ENCODE measurements at regions not wholly inside any gene's neighbourhood (a gene's known extent, or its start where the extent isn't known, plus 50 kb on each side); places are given as distances from the start of the nearest gene placed in this dataset.

- TF ChIP-seq CTCF (IDR thresholded peaks at IDR 0.05; ENCODE audit: low read length) (no peak), EZH2phosphoT487 (IDR thresholded peaks at IDR 0.05; ENCODE audit: low read length) (no peak), EZH2 (optimal IDR thresholded peaks at IDR 0.05; ENCODE audit: low read depth, low read length) (no peak)
- no peaks in the 10 kb centered on the region for H3K36me3 ChIP-seq (replicated peaks; ENCODE audit: insufficient read depth, low read length)
- no peaks in the 10 kb centered on the region for H3K27me3 ChIP-seq (replicated peaks; ENCODE audit: insufficient read depth, low read length)
- no peak for DNase-seq
- H2AFZ ChIP-seq (ENCODE audit: low read length), result no peak overlapping the region
- no peaks in the 10 kb centered on the region for H3F3A ChIP-seq (ENCODE audit: insufficient read depth, low read length)
- no peaks in the 10 kb centered on the region for H3K9me2 ChIP-seq (replicated peaks; ENCODE audit: insufficient read depth, low read length)
- no peaks in the 10 kb centered on the region for H4K20me1 ChIP-seq (ENCODE audit: insufficient read depth, low read length)
- no peak overlapping the region for H3K4me3 ChIP-seq (ENCODE audit: low read length)
- no peaks in the 10 kb centered on the region for H3K79me2 ChIP-seq (ENCODE audit: low read length)
- no peak overlapping the region for H3K9ac ChIP-seq (ENCODE audit: low read length)
- no peaks in the 10 kb centered on the region for H3K9me3 ChIP-seq (replicated peaks; ENCODE audit: insufficient read depth, low read length)
- no peak overlapping the region for H3K27ac ChIP-seq (ENCODE audit: low read length)
- H3K4me1 ChIP-seq (ENCODE audit: low read length), result peaks cover 29% of the 10 kb centered on the region
- H3K4me2 ChIP-seq (ENCODE audit: low read depth, low read length), result peak overlapping the region; percentile 16; the same call in 1 of the 2 replicates
Measured at GRCh38 chr6:137688230-137688971, 178.7 kb upstream of the TNFAIP3 start.

DNA sequence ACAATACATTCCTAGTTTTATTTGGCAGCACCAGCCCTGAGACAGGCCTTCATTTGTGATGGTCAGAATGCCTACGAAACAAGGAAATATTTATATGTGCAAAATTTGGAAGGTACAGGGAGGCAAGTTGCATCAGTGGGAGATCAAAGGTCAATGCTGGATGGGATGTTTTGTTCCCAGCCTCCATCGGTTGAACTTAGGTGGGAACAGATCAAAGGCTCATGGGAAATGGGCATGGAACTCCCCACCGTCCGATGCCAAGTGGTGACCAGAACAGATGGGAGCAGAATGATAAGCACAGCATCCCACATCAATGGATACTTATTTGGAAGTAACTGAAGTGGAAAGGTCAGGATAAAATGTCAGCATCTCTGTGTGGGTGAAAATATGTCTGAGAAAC lies 177.7 kb upstream of the TNFAIP3 start:
- no peak for TF ChIP-seq EZH2 (optimal IDR thresholded peaks at IDR 0.05; ENCODE audit: low read depth, low read length)
- Histone ChIP-seq H4K20me1 (ENCODE audit: insufficient read depth, low read length) (no peaks in the 10 kb centered on the region), H3K9ac (ENCODE audit: low read length) (no peak overlapping the region), H3K9me2 (replicated peaks; ENCODE audit: insufficient read depth, low read length) (no peaks in the 10 kb centered on the region), H3K4me3 (ENCODE audit: low read length) (no peak overlapping the region), H3K9me3 (replicated peaks; ENCODE audit: insufficient read depth, low read length) (no peaks in the 10 kb centered on the region), H3F3A (ENCODE audit: insufficient read depth, low read length) (no peaks in the 10 kb centered on the region), H3K36me3 (replicated peaks; ENCODE audit: insufficient read depth, low read length) (no peaks in the 10 kb centered on the region), H3K27me3 (replicated peaks; ENCODE audit: insufficient read depth, low read length) (no peaks in the 10 kb centered on the region), H3K4me1 (ENCODE audit: low read length) (peaks cover 26% of the 10 kb centered on the region), H3K4me2 (ENCODE audit: low read depth, low read length) (no peak overlapping the region), H2AFZ (ENCODE audit: low read length) (no peak overlapping the region), H3K79me2 (ENCODE audit: low read length) (no peaks in the 10 kb centered on the region), H3K27ac (ENCODE audit: low read length) (no peak overlapping the region)
- DNase-seq, result no peak

GRCh38 chr6:137690034-137690433 lies 177.0 kb upstream of the TNFAIP3 start:
- Histone ChIP-seq H3K9me2 (replicated peaks; ENCODE audit: insufficient read depth, low read length) (no peaks in the 10 kb centered on the region), H3K4me3 (ENCODE audit: low read length) (no peak overlapping the region), H4K20me1 (ENCODE audit: insufficient read depth, low read length) (no peaks in the 10 kb centered on the region), H3K9ac (ENCODE audit: low read length) (no peak overlapping the region), H3K36me3 (replicated peaks; ENCODE audit: insufficient read depth, low read length) (no peaks in the 10 kb centered on the region), H3K27ac (ENCODE audit: low read length) (no peak overlapping the region), H2AFZ (ENCODE audit: low read length) (no peak overlapping the region), H3K79me2 (ENCODE audit: low read length) (no peaks in the 10 kb centered on the region), H3F3A (ENCODE audit: insufficient read depth, low read length) (no peaks in the 10 kb centered on the region), H3K4me1 (ENCODE audit: low read length) (peaks cover 20% of the 10 kb centered on the region), H3K9me3 (replicated peaks; ENCODE audit: insufficient read depth, low read length) (no peaks in the 10 kb centered on the region), H3K4me2 (ENCODE audit: low read depth, low read length) (no peak overlapping the region), H3K27me3 (replicated peaks; ENCODE audit: insufficient read depth, low read length) (no peaks in the 10 kb centered on the region)
- DNase-seq, result no peak
- no peak for TF ChIP-seq EZH2 (optimal IDR thresholded peaks at IDR 0.05; ENCODE audit: low read depth, low read length)
- TF ChIP-seq CTCF (IDR thresholded peaks at IDR 0.05; ENCODE audit: low read length), result no peak
- TF ChIP-seq EZH2phosphoT487 (IDR thresholded peaks at IDR 0.05; ENCODE audit: low read length), result no peak

GRCh38 chr6:137690721-137691120 lies 176.3 kb upstream of the TNFAIP3 start:
- H3K4me3 ChIP-seq (ENCODE audit: low read length), result no peak overlapping the region
- H3K27me3 ChIP-seq (replicated peaks; ENCODE audit: insufficient read depth, low read length), result no peaks in the 10 kb centered on the region
- no peaks in the 10 kb centered on the region for H3F3A ChIP-seq (ENCODE audit: insufficient read depth, low read length)
- no peak overlapping the region for H3K9ac ChIP-seq (ENCODE audit: low read length)
- H3K9me3 ChIP-seq (replicated peaks; ENCODE audit: insufficient read depth, low read length), result no peaks in the 10 kb centered on the region
- no peaks in the 10 kb centered on the region for H3K9me2 ChIP-seq (replicated peaks; ENCODE audit: insufficient read depth, low read length)
- no peaks in the 10 kb centered on the region for H4K20me1 ChIP-seq (ENCODE audit: insufficient read depth, low read length)
- no peak overlapping the region for H3K27ac ChIP-seq (ENCODE audit: low read length)
- H3K79me2 ChIP-seq (ENCODE audit: low read length), result no peaks in the 10 kb centered on the region
- H2AFZ ChIP-seq (ENCODE audit: low read length), result no peak overlapping the region
- DNase-seq, result no peak
- H3K4me2 ChIP-seq (ENCODE audit: low read depth, low read length), result no peak overlapping the region
- no peaks in the 10 kb centered on the region for H3K36me3 ChIP-seq (replicated peaks; ENCODE audit: insufficient read depth, low read length)
- TF ChIP-seq EZH2 (optimal IDR thresholded peaks at IDR 0.05; ENCODE audit: low read depth, low read length) (no peak), CTCF (IDR thresholded peaks at IDR 0.05; ENCODE audit: low read length) (no peak)
- H3K4me1 ChIP-seq (ENCODE audit: low read length), result peaks cover 17% of the 10 kb centered on the region
